ENCODE measurements at regions not wholly inside any gene's neighbourhood (a gene's known extent, or its start where the extent isn't known, plus 50 kb on each side); places are given as distances from the start of the nearest gene placed in this dataset.

DNA sequence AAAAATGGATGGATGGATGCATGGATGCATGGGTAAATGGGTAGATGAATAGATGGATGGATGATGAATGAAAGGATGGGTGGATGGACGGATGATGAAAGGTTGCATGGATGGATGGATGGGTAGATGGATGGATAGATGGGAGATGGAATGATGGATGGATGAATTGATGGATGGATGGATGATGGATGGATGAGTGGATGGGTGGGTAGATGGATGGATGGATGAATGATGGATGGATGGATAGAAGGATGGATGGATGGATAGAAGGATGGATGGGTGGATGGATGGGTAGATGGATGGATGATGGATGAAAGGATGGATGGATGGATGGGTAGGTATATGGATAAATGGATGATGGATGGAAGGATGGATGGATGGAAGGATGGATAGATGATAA lies 115.1 kb upstream of the LSM14A start:
- Histone ChIP-seq H3K27ac (ENCODE audit: insufficient read depth, low read length) (no peak overlapping the region), H3K27me3 (ENCODE audit: control insufficient read depth, insufficient read depth, low read length) (no peaks in the 10 kb centered on the region), H4K20me1 (ENCODE audit: control insufficient read depth, extremely low read depth, insufficient read depth, low read length) (no peaks in the 10 kb centered on the region), H3K36me3 (ENCODE audit: control insufficient read depth, insufficient read depth, low read length) (no peaks in the 10 kb centered on the region), H3K4me2 (ENCODE audit: extremely low read depth, insufficient read depth, low read length) (no peak overlapping the region), H3K4me1 (ENCODE audit: control insufficient read depth, extremely low read depth, insufficient read depth, low read length) (no peaks in the 10 kb centered on the region), H3K9me3 (ENCODE audit: control insufficient read depth, insufficient read depth, low read depth, low read length) (no peaks in the 10 kb centered on the region), H3K79me2 (ENCODE audit: control insufficient read depth, insufficient read depth, low read length) (no peaks in the 10 kb centered on the region), H3K4me3 (replicated peaks in 1 of 4; ENCODE audit: control extremely low read depth in 1 of 4, insufficient read depth in 1 of 4, low read depth in 3 of 4, low read length in 4 of 4) (no peak overlapping the region), H2AFZ (ENCODE audit: low read length) (no peak overlapping the region), H3K9ac (ENCODE audit: insufficient read depth, low read length) (no peak overlapping the region)
- no peak for DNase-seq (ENCODE audit: low read depth in 2 of 2)
- TF ChIP-seq, protein P1, sequence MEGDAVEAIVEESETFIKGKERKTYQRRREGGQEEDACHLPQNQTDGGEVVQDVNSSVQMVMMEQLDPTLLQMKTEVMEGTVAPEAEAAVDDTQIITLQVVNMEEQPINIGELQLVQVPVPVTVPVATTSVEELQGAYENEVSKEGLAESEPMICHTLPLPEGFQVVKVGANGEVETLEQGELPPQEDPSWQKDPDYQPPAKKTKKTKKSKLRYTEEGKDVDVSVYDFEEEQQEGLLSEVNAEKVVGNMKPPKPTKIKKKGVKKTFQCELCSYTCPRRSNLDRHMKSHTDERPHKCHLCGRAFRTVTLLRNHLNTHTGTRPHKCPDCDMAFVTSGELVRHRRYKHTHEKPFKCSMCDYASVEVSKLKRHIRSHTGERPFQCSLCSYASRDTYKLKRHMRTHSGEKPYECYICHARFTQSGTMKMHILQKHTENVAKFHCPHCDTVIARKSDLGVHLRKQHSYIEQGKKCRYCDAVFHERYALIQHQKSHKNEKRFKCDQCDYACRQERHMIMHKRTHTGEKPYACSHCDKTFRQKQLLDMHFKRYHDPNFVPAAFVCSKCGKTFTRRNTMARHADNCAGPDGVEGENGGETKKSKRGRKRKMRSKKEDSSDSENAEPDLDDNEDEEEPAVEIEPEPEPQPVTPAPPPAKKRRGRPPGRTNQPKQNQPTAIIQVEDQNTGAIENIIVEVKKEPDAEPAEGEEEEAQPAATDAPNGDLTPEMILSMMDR (conservative IDR thresholded peaks at IDR 0.05 in 1 of 2, IDR thresholded peaks at IDR 0.05 in 1 of 2; ENCODE audit: low read depth in 1 of 2, low read length in 2 of 2) = no peak
- no peak for TF ChIP-seq EZH2 (IDR thresholded peaks at IDR 0.05; ENCODE audit: low read length, missing control alignments)

DNA sequence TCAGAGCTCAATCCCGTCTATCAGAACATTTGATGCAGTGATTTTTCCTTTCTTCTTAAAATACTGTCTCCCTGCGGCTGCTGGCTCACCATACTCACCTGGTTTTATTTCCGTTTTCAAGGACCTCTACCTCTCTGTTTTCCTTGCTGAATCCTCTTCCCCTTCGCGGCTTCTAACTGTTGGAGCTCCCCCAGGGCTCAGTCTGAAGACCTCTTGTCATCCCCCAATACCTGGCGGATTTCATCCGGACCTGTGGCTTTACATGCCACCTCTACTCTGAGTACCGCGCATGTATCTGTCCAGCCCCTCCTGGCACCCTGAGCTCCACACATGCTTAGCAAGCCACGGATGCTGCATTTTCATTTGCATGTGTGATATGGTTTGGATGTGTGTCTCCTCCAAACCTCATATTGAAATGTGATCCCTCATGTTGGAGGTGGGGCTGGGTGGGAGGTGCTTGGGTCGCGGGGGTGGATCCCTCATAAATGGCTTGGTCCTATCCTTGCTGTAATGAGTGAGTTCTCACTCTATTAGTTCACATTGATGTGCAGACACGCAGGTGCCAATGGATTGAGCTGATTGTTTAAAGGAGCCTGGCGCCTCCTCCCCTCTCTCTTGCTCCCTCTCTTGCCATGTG lies 106.2 kb upstream of the LSM14A start:
- Histone ChIP-seq H3K27me3 (ENCODE audit: control insufficient read depth, insufficient read depth, low read length) (no peaks in the 10 kb centered on the region), H4K20me1 (ENCODE audit: control insufficient read depth, extremely low read depth, insufficient read depth, low read length) (no peaks in the 10 kb centered on the region), H3K79me2 (ENCODE audit: control insufficient read depth, insufficient read depth, low read length) (no peaks in the 10 kb centered on the region), H3K4me2 (ENCODE audit: extremely low read depth, insufficient read depth, low read length) (no peak overlapping the region), H3K4me3 (replicated peaks in 1 of 4; ENCODE audit: control extremely low read depth in 1 of 4, insufficient read depth in 1 of 4, low read depth in 3 of 4, low read length in 4 of 4) (no peak overlapping the region), H3K4me1 (ENCODE audit: control insufficient read depth, extremely low read depth, insufficient read depth, low read length) (no peaks in the 10 kb centered on the region), H3K27ac (ENCODE audit: insufficient read depth, low read length) (no peak overlapping the region), H3K36me3 (ENCODE audit: control insufficient read depth, insufficient read depth, low read length) (no peaks in the 10 kb centered on the region), H2AFZ (ENCODE audit: low read length) (no peak overlapping the region), H3K9me3 (ENCODE audit: control insufficient read depth, insufficient read depth, low read depth, low read length) (no peaks in the 10 kb centered on the region), H3K9ac (ENCODE audit: insufficient read depth, low read length) (no peak overlapping the region)
- TF ChIP-seq, protein P1 (conservative IDR thresholded peaks at IDR 0.05 in 1 of 2, IDR thresholded peaks at IDR 0.05 in 1 of 2; ENCODE audit: low read depth in 1 of 2, low read length in 2 of 2) = no peak
- TF ChIP-seq EZH2 (IDR thresholded peaks at IDR 0.05; ENCODE audit: low read length, missing control alignments) = no peak
- DNase-seq (ENCODE audit: low read depth in 2 of 2) = no peak

DNA sequence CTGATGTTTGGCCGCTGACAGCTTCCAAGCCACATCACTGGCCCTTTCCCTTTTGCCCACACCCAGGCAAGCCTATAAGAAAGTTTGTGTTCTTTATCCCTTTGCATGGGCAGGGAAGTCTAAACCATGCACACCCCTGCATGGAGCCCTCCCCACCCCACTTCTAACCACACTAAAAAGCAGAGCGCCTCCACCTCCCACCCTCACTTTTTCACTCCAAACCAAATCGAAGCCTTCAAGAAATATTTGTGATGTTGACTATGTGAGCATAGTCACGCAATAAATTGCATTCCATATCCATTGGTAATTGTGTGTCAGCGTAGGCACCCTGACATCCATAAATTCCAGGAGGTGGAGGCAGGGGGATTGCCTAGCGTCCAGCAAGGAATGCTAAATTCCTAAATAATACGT lies 104.4 kb upstream of the LSM14A start:
- Histone ChIP-seq H3K9me3 (ENCODE audit: control insufficient read depth, insufficient read depth, low read depth, low read length) (no peaks in the 10 kb centered on the region), H3K36me3 (ENCODE audit: control insufficient read depth, insufficient read depth, low read length) (no peaks in the 10 kb centered on the region), H3K27ac (ENCODE audit: insufficient read depth, low read length) (no peak overlapping the region), H3K4me3 (replicated peaks in 1 of 4; ENCODE audit: control extremely low read depth in 1 of 4, insufficient read depth in 1 of 4, low read depth in 3 of 4, low read length in 4 of 4) (no peak overlapping the region), H3K4me1 (ENCODE audit: control insufficient read depth, extremely low read depth, insufficient read depth, low read length) (no peaks in the 10 kb centered on the region), H3K9ac (ENCODE audit: insufficient read depth, low read length) (no peak overlapping the region), H3K4me2 (ENCODE audit: extremely low read depth, insufficient read depth, low read length) (no peak overlapping the region), H3K27me3 (ENCODE audit: control insufficient read depth, insufficient read depth, low read length) (no peaks in the 10 kb centered on the region), H2AFZ (ENCODE audit: low read length) (no peak overlapping the region), H3K79me2 (ENCODE audit: control insufficient read depth, insufficient read depth, low read length) (no peaks in the 10 kb centered on the region), H4K20me1 (ENCODE audit: control insufficient read depth, extremely low read depth, insufficient read depth, low read length) (no peaks in the 10 kb centered on the region)
- TF ChIP-seq EZH2 (IDR thresholded peaks at IDR 0.05; ENCODE audit: low read length, missing control alignments) = no peak
- TF ChIP-seq, protein P1 (conservative IDR thresholded peaks at IDR 0.05 in 1 of 2, IDR thresholded peaks at IDR 0.05 in 1 of 2; ENCODE audit: low read depth in 1 of 2, low read length in 2 of 2) = no peak
- peak in 1 of 2 donors; percentile 23 for DNase-seq (ENCODE audit: low read depth in 2 of 2)

All from fibroblast of lung (primary cell).